D721Med (cell line): ENCODE measurements at regions not wholly inside any gene's neighbourhood (a gene's known extent, or its start where the extent isn't known, plus 50 kb on each side); places are given as distances from the start of the nearest gene placed in this dataset.

Experiments
- DNase-seq: peaks from one replicate; pipeline ENCODE4 v3.0.0; 2011; ENCODE audit warnings: low spot score; ENCODE audit not compliant: insufficient read length
- FAIRE-seq: peaks from 2 replicates; lab custom pipeline; 2011; peaks lifted over from hg19 to GRCh38; lab: Jason Lieb, UNC
- CTCF ChIP-seq: IDR thresholded peaks from 2 replicates; pipeline ENCODE4 v1.5.1; 2012; ENCODE audit warnings: mild to moderate bottlenecking, control low read depth; ENCODE audit not compliant: insufficient read depth; ENCODE audit errors: missing control alignments

DNA sequence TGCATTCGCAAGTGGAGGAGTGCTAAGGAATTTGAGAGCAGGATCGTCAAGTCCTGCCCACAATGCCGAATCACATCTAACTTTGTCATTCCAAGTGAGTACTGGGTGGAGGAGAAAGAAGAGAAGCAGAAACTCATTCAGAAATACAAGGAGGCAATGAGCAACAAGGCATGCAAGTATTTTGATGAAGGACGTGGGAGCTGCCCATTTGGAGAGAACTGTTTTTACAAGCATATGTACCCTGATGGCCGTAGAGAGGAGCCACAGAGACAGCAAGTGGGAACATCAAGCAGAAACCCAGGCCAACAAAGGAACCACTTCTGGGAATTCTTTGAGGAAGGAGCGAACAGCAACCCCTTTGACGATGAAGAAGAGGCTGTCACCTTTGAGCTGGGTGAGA is 100.2 kb upstream of the MED14 start:
- no peak for TF ChIP-seq CTCF
- no peak for FAIRE-seq
- DNase-seq, result no peak

- TF ChIP-seq CTCF, result no peak
- DNase-seq (no peak), FAIRE-seq (no peak)
These were observed 108.3 kb upstream of the MED14 start for GRCh38 chrX:40843643-40844042.

- no peak for TF ChIP-seq CTCF
- DNase-seq, result no peak
- no peak for FAIRE-seq
These were observed 109.1 kb upstream of the MED14 start for GRCh38 chrX:40844471-40844870.

DNA sequence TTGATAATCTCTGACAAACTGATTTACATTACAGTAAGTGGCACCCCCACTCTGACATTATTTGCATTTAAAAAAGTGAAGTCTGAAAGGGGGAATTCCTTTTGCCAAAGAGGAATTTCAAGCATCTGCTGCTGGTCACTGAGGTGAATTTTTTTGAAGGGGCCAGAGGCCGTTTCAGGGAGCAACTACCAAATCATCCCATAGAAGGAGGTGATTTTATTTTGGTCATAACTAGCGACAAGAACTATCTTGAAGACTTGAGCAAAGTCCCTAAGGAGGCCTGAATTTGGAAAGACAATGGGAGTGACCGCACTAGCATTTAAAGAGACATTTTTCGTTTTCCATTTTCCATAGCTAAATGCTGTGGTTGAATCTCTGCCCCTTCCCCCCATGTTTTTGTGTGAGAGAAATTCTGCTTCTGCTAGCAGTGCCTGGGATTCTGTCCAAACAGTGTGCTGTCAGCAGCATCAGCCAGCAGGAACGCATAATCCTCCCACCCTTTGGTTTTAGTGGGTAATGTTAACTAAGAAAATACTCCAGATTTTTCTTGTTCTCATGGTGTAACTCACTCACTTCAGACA is 110.1 kb upstream of the MED14 start:
- TF ChIP-seq CTCF, result no peak
- DNase-seq (no peak), FAIRE-seq (no peak)

GRCh38 chrX:40849906-40850823 is 114.8 kb upstream of the MED14 start:
- no peak for FAIRE-seq
- TF ChIP-seq CTCF, result no peak
- DNase-seq, result no peak

DNA sequence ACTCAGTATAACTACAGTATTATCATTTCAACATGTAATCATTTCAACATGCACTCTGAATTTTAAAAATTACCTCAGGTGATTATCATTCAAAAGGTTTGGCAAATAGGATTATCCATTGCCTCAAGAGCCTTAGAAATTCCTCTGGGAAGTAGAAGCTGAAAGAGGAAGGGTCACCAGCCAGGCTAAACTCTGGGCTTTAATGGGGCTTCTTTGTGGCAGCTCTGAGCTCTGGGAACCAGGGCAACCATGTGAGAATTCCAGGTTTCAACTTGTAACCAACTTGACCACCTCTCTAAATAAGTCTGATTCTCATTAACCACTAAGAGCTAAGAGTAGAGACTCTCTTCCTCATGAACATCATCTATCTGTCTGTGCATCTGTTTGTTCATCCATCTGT is 117.2 kb upstream of the MED14 start:
- TF ChIP-seq CTCF, result no peak
- DNase-seq (no peak), FAIRE-seq (no peak)
